Activated naive CD4-positive, alpha-beta T cell treated with anti-CD3 and anti-CD28 coated beads, Interleukin-2, amount 10 ng/mL, durations not matched to agents 7 days and 5 days (primary cell): ENCODE measurements at regions not wholly inside any gene's neighbourhood (a gene's known extent, or its start where the extent isn't known, plus 50 kb on each side); places are given as distances from the start of the nearest gene placed in this dataset.
A peak's percentile ranks its signal among the peaks of the same experiment; 100 is the strongest.
"Not testable (repeated sequence)": the region's sequence is repeated elsewhere in the genome, so short reads cannot be mapped to it uniquely, and the experiment has no call there.

ENCODE experiments used
- CTCF ChIA-PET: fragments of 350-600 bp; sonication (Branson Sonifier 250); formaldehyde crosslinking; loops from one replicate; lab custom pipeline; 2021; ENCODE audit warnings: antibody characterized with exemption; lab: Charles Lee
- DNase-seq: peaks from one replicate; pipeline ENCODE4 v3.0.0-alpha.2; 2020
- H3K27ac Mint-ChIP-seq: one replicate; pipeline ENCODE4 v1.8.0; 2021; ENCODE audit warnings: mild to moderate bottlenecking, moderate library complexity, mixed read lengths
- H3K27me3 Mint-ChIP-seq: one replicate; pipeline ENCODE4 v1.8.0; 2021; ENCODE audit warnings: mild to moderate bottlenecking, mixed read lengths
- H3K36me3 Mint-ChIP-seq: one replicate; pipeline ENCODE4 v1.8.0; 2021; ENCODE audit warnings: mixed read lengths
- H3K4me1 Mint-ChIP-seq: one replicate; pipeline ENCODE4 v1.8.0; 2021; ENCODE audit warnings: mixed read lengths
- H3K4me3 Mint-ChIP-seq: one replicate; pipeline ENCODE4 v1.8.0; 2021; ENCODE audit warnings: mild to moderate bottlenecking, moderate library complexity, mixed read lengths
- H3K9me3 Mint-ChIP-seq: one replicate; pipeline ENCODE4 v1.8.0; 2021; ENCODE audit warnings: mixed read lengths

DNA sequence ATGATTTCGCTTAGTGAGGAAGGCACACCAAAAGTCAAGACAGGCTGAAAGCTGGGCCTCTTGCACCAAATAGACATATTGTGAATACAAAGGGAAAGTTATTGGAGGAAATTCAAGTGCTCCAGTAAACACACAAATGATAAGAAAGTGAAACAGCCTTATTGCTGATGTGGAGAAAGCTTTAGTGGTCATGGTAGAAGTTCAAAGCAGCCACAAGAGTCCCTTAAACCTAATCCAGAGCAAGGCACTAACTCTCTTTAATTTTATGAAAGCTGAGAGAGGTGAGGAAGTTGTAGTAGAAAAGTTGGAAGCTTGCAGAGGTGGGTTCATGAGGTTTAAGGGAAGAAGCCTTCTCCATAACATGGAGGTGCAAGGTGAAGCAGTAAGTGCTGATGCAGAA is 988.3 kb downstream of the VRK1 start:
- no peak overlapping the region for H3K4me3 Mint-ChIP-seq
- peaks cover 39% of the 10 kb centered on the region for H3K4me1 Mint-ChIP-seq
- CTCF ChIA-PET: interaction anchor here (0.9 to 1.2 kb wide), 2 partner anchors 9 to 193 kb away, joined by 3 read pairs; no protein-coding TSS in a partner anchor
- H3K27me3 Mint-ChIP-seq: no peaks in the 10 kb centered on the region
- peaks cover 3% of the 10 kb centered on the region for H3K36me3 Mint-ChIP-seq
- no peak for DNase-seq
- H3K9me3 Mint-ChIP-seq: peaks cover 2% of the 10 kb centered on the region
- H3K27ac Mint-ChIP-seq: peak overlapping the region; percentile 21

DNA sequence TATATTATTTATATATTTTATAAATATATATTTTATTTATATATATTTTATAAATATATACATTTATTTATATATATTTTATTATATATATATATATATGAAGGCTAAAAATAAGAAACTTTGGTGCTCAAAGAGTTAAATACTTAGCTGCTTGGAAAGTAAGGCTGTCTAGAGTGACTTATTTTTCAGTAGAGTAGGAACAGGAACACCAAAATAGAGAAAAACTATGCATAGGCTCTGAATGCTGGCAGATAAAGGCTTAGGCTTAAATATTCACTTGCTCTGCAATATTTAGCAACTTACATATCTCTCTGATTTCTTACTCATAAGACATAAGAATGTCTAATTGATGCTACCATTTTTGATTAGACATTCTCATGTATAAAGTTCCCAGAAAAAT is 991.2 kb downstream of the VRK1 start:
- Mint-ChIP-seq H3K4me3 (no peak overlapping the region), H3K36me3 (no peaks in the 10 kb centered on the region), H3K9me3 (no peaks in the 10 kb centered on the region)

DNA sequence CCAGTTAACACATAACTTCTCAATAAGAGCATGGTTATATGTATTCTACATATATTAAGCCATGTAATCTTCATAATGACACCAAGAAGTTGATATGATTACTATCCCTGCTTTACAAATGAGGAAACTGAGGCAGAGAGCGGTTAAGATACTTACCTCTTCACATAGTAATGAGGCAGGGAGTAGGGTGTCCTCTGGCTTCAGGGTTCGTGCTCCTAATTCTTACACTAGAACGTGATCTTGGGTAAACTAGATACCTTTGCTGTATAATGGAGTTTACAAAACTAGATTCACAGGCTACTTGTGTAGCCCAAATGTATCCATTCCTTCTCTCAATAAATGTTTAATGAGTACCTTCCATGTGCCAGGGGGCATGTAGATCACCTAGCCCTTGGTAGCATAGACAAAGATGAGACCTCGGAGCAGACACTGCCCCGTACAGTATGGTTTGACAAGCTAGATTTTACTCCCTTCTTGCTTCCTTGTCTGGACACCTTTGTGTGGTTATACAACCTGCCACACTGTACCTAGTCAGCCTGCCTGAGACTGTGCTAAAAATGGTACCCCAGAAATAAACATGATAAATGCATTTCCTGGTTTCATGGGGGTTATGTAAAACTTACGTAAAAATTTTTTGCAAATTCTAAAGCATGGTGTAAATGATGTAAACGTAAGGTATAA is 991.8 kb downstream of the VRK1 start:
- Mint-ChIP-seq H3K27me3 (no peaks in the 10 kb centered on the region), H3K4me3 (no peak overlapping the region), H3K27ac (no peak overlapping the region), H3K9me3 (no peaks in the 10 kb centered on the region), H3K36me3 (no peaks in the 10 kb centered on the region), H3K4me1 (peaks cover 38% of the 10 kb centered on the region)
- CTCF ChIA-PET: no interaction called here
- no peak for DNase-seq

More for the DNA sequence above, 991.2 kb downstream of the VRK1 start:
- no peak for DNase-seq
- Mint-ChIP-seq H3K4me1 (peaks cover 39% of the 10 kb centered on the region), H3K27me3 (no peaks in the 10 kb centered on the region), H3K27ac (no peak overlapping the region)
- CTCF ChIA-PET: no interaction called here

DNA sequence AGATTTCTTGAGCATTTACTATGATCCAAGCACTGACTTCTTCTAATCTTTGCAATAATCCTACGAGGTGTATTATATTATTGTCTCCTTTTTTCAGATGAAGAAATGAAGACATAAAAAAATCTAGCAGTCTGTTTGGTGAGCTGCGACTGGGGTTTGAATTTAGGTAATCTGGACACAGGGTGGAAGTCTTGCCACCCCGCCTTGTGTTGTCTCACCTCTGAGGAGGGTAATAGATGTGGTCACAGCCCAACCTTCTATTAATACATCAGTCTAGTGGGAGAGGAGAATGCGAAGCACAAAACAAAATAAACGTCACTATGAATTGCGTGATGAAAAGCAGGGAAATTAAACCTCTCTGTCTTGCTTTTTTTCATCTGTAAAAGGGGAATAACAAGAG is 993.9 kb downstream of the VRK1 start:
- H3K4me1 Mint-ChIP-seq: peaks cover 20% of the 10 kb centered on the region
- CTCF ChIA-PET: interaction anchor here (1.0 kb wide), 1 partner anchor 66 kb away, joined by 3 read pairs; no protein-coding TSS in a partner anchor
- no peaks in the 10 kb centered on the region for H3K27me3 Mint-ChIP-seq
- no peak overlapping the region for H3K4me3 Mint-ChIP-seq
- no peak for DNase-seq
- H3K9me3 Mint-ChIP-seq: no peaks in the 10 kb centered on the region
- no peak overlapping the region for H3K27ac Mint-ChIP-seq
- no peaks in the 10 kb centered on the region for H3K36me3 Mint-ChIP-seq

- Mint-ChIP-seq H3K4me3 (no peak overlapping the region), H3K9me3 (no peaks in the 10 kb centered on the region), H3K27ac (no peak overlapping the region), H3K4me1 (peaks cover 17% of the 10 kb centered on the region), H3K27me3 (no peaks in the 10 kb centered on the region), H3K36me3 (no peaks in the 10 kb centered on the region)
- no peak for DNase-seq
- CTCF ChIA-PET: no interaction called here
Observed at GRCh38 chr14:97791906-97792305, 994.7 kb downstream of the VRK1 start.

DNA sequence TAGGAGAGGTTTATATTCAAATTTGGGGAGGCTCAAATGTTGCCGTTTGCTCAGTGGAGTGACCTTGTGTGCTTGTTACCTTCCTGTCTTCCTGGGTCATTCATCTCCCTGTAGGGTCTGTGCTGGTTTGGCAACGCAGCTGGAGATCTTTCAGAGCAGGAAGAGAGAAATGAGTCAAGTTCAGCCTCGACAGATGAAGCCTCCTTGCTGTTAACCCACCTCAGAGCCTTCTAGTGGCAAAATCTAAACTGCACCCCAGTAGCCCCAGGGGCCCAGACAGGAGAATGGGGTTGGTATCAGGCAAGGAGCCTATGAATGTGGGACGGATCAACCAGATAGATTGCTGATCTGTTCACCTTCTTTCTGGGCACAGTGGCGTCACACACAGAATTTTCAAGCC is 999.3 kb downstream of the VRK1 start:
- Mint-ChIP-seq H3K27ac (no peak overlapping the region), H3K4me1 (peaks cover 9% of the 10 kb centered on the region), H3K27me3 (peaks cover 4% of the 10 kb centered on the region), H3K9me3 (no peaks in the 10 kb centered on the region), H3K36me3 (no peaks in the 10 kb centered on the region), H3K4me3 (no peak overlapping the region)
- no peak for DNase-seq
- CTCF ChIA-PET: no interaction called here

DNA sequence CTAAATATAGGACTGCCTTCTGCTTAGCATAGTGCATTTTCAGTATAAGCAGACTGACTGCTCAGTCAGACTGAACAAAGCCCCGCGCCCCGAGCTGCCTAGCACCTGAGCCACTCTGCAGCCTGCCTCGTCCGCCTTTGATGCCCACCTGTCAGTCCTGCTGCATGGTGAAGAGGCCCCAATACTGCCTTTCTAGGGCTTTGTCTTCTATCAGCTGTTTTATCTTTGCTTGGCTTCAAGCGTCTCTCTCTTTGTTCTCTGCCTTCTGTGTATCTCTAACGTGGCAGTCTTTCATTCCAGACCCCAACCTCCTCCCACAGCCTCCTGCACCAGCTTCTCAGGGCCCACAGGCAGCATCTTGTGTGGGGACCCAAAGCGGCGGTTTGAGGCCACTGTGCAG is 1001.0 kb downstream of the VRK1 start:
- Mint-ChIP-seq H3K9me3 (no peaks in the 10 kb centered on the region), H3K4me1 (peaks cover 9% of the 10 kb centered on the region), H3K4me3 (no peak overlapping the region), H3K27ac (no peak overlapping the region), H3K36me3 (no peaks in the 10 kb centered on the region), H3K27me3 (peaks cover 4% of the 10 kb centered on the region)
- CTCF ChIA-PET: no interaction called here
- DNase-seq: no peak

DNA sequence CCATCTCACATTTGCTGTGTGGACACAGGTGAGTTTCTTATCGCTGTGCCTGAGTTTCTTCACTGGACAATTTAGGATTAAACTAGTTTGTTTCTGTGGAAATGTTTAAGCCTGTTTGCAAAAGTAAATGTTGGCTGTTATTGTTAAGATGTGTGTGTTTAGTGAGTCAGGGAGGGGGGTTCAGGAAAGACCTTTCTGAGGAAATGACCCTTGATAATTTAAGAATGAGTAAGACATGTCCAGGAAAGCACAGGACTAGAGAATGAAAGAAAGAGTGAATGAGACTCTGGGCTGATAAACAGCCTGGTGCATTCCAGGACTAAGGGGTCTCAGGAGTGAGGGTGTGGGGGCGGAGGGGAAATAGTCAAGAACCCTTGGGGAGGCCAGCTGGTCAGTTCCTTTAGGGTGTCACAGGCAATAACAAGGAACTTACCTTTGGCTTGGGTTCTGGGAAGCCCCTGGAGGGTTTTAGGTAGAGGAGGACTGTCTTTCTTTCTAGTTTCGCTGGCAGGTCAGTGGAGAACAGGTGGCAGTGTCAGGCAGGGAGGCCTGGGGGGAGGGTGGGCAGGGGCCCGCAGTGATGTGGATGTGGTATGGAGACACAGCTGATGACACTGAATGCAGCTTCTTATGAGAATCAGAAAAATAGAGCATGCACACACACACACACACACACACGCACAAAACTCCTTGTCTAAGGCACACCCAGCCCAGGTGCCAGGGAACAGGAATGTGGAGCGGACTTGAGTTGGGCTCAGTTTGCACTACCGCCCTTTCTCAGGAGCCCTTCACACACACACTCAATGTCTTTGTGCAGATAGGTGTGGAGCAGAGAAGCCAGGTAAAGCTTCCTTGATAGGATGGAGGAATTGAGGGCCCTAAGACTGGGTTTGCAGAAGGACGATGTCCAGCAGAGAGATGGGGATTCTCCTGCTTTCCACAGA is 1005.5 kb downstream of the VRK1 start:
- H3K4me3 Mint-ChIP-seq: no peak overlapping the region
- no peak for DNase-seq
- peak overlapping the region; percentile 51 for H3K27ac Mint-ChIP-seq
- no peaks in the 10 kb centered on the region for H3K36me3 Mint-ChIP-seq
- H3K27me3 Mint-ChIP-seq: peaks cover 8% of the 10 kb centered on the region
- CTCF ChIA-PET: no interaction called here
- peaks cover 7% of the 10 kb centered on the region for H3K4me1 Mint-ChIP-seq
- no peaks in the 10 kb centered on the region for H3K9me3 Mint-ChIP-seq

GRCh38 chr14:97804056-97804455 is 1006.9 kb downstream of the VRK1 start:
- H3K27ac Mint-ChIP-seq: no peak overlapping the region
- H3K36me3 Mint-ChIP-seq: no peaks in the 10 kb centered on the region

GRCh38 chr14:97806891-97807290 is 1009.7 kb downstream of the VRK1 start:
- Mint-ChIP-seq H3K4me1 (no peaks in the 10 kb centered on the region), H3K4me3 (no peak overlapping the region), H3K27me3 (peaks cover 10% of the 10 kb centered on the region), H3K27ac (no peak overlapping the region), H3K36me3 (no peaks in the 10 kb centered on the region), H3K9me3 (no peaks in the 10 kb centered on the region)
- no peak for DNase-seq
- CTCF ChIA-PET: no interaction called here

More at GRCh38 chr14:97804056-97804455, 1006.9 kb downstream of the VRK1 start:
- DNase-seq: no peak
- Mint-ChIP-seq H3K4me1 (no peaks in the 10 kb centered on the region), H3K4me3 (no peak overlapping the region), H3K9me3 (no peaks in the 10 kb centered on the region), H3K27me3 (peaks cover 5% of the 10 kb centered on the region)
- CTCF ChIA-PET: no interaction called here

DNA sequence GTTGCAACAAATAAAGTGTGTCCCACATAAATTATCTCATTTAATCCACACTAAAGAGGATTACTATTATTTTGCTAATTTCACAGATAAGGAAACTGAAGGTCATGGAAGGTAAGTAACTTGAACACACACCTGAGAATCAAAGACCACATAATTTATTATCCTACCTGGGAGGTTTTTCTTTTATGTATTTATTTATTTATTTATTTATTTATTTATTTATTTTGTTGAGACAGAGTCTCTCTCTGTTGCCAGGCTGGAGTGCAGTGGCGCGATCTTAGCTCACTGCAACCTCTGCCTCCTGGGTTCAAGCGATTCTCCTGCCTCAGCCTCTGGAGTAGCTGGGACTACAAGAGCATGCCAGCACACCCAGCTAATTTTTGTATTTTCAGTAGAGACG is 1011.4 kb downstream of the VRK1 start:
- H3K4me1 Mint-ChIP-seq, H3K9me3 Mint-ChIP-seq, CTCF ChIA-PET, DNase-seq, H3K36me3 Mint-ChIP-seq, H3K4me3 Mint-ChIP-seq, H3K27ac Mint-ChIP-seq: not testable (repeated sequence)
- H3K27me3 Mint-ChIP-seq: peaks cover 10% of the 10 kb centered on the region

DNA sequence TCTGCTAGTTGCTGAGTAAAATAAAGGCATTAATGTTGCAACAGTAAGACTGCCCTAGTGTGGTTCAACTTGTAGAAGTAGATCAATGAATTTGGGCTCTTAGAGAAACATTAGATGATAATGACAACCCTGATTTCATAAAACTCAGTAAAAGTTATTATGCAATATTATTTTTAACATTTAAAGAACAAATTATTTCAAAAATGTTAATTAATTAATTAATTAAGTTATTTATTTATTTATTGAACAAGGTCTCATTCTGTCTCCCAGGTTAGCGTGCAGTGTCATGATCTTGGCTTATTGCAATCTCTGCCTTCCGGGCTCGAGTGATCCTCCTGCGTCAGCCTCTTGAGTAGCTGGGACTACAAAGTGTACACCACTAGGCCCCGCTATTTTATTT is 1016.4 kb downstream of the VRK1 start:
- CTCF ChIA-PET: no interaction called here
- Mint-ChIP-seq H3K27me3 (peaks cover 10% of the 10 kb centered on the region), H3K36me3 (peaks cover 1% of the 10 kb centered on the region), H3K9me3 (no peaks in the 10 kb centered on the region), H3K27ac (no peak overlapping the region), H3K4me1 (no peaks in the 10 kb centered on the region), H3K4me3 (no peak overlapping the region)
- no peak for DNase-seq

GRCh38 chr14:97820781-97821180 is 1023.6 kb downstream of the VRK1 start:
- peaks cover 17% of the 10 kb centered on the region for H3K9me3 Mint-ChIP-seq
- CTCF ChIA-PET: no interaction called here
- peaks cover 11% of the 10 kb centered on the region for H3K36me3 Mint-ChIP-seq
- no peak overlapping the region for H3K4me3 Mint-ChIP-seq
- peaks cover 4% of the 10 kb centered on the region for H3K27me3 Mint-ChIP-seq
- H3K4me1 Mint-ChIP-seq: peaks cover 7% of the 10 kb centered on the region
- H3K27ac Mint-ChIP-seq: no peak overlapping the region
- DNase-seq: no peak

DNA sequence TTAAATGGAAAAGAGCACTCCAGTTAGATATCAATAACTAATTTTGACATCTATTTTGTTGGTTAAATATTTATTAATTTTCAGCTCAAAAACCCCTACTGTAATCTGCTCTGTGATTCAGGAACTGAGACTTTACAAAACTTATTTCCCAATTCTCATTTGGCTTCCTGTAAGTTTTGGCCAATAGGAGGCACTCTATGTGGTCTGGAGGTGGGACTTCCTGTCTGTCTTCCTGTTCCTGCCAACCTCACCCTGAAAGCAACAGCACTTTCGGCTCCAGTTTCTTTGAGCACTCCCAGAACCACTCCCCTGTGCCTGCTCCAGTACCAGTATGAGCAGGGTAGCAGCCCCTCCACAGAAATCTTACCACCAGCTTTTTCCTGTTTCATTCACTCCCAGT is 1027.0 kb downstream of the VRK1 start:
- DNase-seq: no peak
- H3K36me3 Mint-ChIP-seq: peaks cover 9% of the 10 kb centered on the region
- H3K27me3 Mint-ChIP-seq: no peaks in the 10 kb centered on the region
- no peak overlapping the region for H3K4me3 Mint-ChIP-seq
- H3K9me3 Mint-ChIP-seq: peaks cover 17% of the 10 kb centered on the region
- CTCF ChIA-PET: no interaction called here
- H3K27ac Mint-ChIP-seq: no peak overlapping the region
- H3K4me1 Mint-ChIP-seq: peaks cover 7% of the 10 kb centered on the region

DNA sequence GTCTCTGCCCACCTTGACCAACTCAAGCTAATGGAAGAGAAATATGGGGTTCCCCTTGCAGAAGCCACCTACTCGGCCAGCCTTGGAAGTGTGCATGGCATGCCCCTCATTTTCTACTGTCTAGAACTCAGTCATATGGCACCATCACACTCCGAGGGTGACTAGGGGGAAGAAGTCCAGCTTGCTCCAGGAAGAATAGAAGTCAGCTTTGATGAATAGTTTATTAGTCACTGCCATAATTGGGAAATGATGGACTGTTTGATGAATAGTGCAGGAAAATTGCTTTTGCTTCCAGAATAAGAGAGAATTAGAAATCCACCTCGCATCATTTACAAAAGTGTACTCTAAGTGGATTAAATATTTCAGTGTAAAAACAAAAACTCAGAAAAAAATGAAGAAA is 1030.6 kb downstream of the VRK1 start:
- Mint-ChIP-seq H3K27ac (no peak overlapping the region), H3K9me3 (peaks cover 13% of the 10 kb centered on the region), H3K4me3 (no peak overlapping the region), H3K36me3 (peaks cover 9% of the 10 kb centered on the region), H3K4me1 (peaks cover 7% of the 10 kb centered on the region), H3K27me3 (no peaks in the 10 kb centered on the region)
- DNase-seq: no peak
- CTCF ChIA-PET: no interaction called here
